WERI-Rb-1 (cell line): ENCODE measurements at regions not wholly inside any gene's neighbourhood (a gene's known extent, or its start where the extent isn't known, plus 50 kb on each side); places are given as distances from the start of the nearest gene placed in this dataset.

Experiments
- DNase-seq: peaks from one replicate; pipeline ENCODE4 v3.0.0-alpha.2; 2020
- H3K27ac ChIP-seq: fragments of 250-450 bp; sonication (Bioruptor Pico); 2 replicates; pipeline ENCODE4 v1.5.1; 2020; ENCODE audit warnings: mild to moderate bottlenecking, moderate library complexity
- H3K27me3 ChIP-seq: fragments of 250-450 bp; sonication (Bioruptor Pico); 2 replicates; pipeline ENCODE4 v1.5.1; 2021; ENCODE audit warnings: mild to moderate bottlenecking, low read depth, moderate library complexity; ENCODE audit not compliant: insufficient read depth, severe bottlenecking
- H3K36me3 ChIP-seq: fragments of 250-450 bp; sonication (Bioruptor Pico); 2 replicates; pipeline ENCODE4 v1.5.1; 2020; ENCODE audit warnings: mild to moderate bottlenecking, moderate library complexity
- H3K4me3 ChIP-seq: 2 replicates; pipeline ENCODE4 v1.5.1; 2011; ENCODE audit warnings: low read depth, mild to moderate bottlenecking, control low read depth, low read length
- H3K9me3 ChIP-seq: fragments of 250-450 bp; sonication (Bioruptor Pico); 2 replicates; pipeline ENCODE4 v1.5.1; 2021; ENCODE audit warnings: mild to moderate bottlenecking, moderate library complexity; ENCODE audit not compliant: severe bottlenecking
- TF ChIP-seq, protein P1 (sequence below): IDR thresholded peaks from 2 replicates; pipeline ENCODE4 v1.5.1; 2011; ENCODE audit warnings: low read depth, mild to moderate bottlenecking, control low read depth, inconsistent platforms, low read length

DNA sequence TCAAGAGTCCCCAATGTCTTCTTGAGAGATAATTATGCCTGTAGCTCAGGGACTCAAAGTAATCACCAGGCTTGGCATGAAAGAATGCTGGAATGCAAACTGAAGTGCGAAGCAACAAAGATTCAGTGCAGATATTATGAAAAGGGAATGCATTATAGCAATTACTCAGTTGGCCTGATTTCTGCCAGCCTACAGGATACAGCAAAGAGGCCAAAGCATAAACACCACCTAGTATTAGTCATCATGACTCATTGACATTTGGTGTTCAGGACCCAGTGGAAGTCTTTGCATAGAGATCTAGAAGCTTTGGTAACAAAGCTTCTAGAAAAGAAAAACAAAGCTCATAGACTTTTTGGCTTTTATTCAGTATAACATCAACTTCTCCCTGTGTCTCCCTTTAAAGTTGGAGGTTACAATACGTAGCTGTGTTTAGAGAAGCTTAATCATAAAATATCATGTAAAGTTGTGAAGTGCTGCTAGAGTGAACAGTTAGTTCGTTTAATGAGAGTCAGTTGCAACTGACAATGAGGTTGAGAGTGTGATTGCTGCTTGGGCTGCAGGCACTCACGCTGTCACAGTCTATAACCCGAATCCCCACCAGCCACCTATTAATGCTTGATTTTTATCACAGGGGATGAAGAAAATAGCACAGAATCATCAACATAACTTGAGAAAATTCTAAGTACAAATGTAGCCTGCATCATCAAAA, 932.7 kb downstream of the TFAP2A start:
- Histone ChIP-seq H3K4me3 (no peak overlapping the region), H3K9me3 (no peaks in the 10 kb centered on the region), H3K36me3 (no peaks in the 10 kb centered on the region), H3K27me3 (no peaks in the 10 kb centered on the region), H3K27ac (no peak overlapping the region)
- DNase-seq: no peak
- TF ChIP-seq, protein P1, sequence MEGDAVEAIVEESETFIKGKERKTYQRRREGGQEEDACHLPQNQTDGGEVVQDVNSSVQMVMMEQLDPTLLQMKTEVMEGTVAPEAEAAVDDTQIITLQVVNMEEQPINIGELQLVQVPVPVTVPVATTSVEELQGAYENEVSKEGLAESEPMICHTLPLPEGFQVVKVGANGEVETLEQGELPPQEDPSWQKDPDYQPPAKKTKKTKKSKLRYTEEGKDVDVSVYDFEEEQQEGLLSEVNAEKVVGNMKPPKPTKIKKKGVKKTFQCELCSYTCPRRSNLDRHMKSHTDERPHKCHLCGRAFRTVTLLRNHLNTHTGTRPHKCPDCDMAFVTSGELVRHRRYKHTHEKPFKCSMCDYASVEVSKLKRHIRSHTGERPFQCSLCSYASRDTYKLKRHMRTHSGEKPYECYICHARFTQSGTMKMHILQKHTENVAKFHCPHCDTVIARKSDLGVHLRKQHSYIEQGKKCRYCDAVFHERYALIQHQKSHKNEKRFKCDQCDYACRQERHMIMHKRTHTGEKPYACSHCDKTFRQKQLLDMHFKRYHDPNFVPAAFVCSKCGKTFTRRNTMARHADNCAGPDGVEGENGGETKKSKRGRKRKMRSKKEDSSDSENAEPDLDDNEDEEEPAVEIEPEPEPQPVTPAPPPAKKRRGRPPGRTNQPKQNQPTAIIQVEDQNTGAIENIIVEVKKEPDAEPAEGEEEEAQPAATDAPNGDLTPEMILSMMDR: no peak

GRCh38 chr6:9481292-9482029, 933.4 kb downstream of the TFAP2A start:
- no peak overlapping the region for H3K4me3 ChIP-seq
- no peak for DNase-seq
- no peaks in the 10 kb centered on the region for H3K27me3 ChIP-seq
- no peaks in the 10 kb centered on the region for H3K9me3 ChIP-seq
- no peak overlapping the region for H3K27ac ChIP-seq
- TF ChIP-seq, protein P1: no peak
- H3K36me3 ChIP-seq: no peaks in the 10 kb centered on the region

DNA sequence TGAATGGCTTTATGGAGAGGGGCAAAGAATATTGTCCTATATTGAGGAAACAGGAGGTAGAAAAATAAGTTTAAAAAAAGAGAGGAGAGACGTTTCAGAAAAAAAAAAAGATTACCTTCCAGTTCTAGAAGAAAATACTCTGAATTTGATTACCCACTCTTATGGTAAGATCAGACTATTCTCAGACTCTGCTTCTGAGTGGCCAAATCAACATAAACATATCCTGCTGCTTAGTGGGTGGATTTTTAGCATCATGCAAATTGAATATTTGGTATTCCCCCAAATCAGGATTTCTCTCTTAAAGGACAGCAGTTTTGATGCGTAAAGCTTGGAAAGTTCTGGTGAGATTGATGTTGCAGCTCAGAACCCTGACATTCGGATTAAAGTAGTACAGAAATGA, 946.6 kb downstream of the TFAP2A start:
- no peaks in the 10 kb centered on the region for H3K27me3 ChIP-seq
- TF ChIP-seq, protein P1: no peak
- no peak for DNase-seq
- no peak overlapping the region for H3K4me3 ChIP-seq
- no peaks in the 10 kb centered on the region for H3K9me3 ChIP-seq
- H3K27ac ChIP-seq: no peak overlapping the region
- H3K36me3 ChIP-seq: no peaks in the 10 kb centered on the region

DNA sequence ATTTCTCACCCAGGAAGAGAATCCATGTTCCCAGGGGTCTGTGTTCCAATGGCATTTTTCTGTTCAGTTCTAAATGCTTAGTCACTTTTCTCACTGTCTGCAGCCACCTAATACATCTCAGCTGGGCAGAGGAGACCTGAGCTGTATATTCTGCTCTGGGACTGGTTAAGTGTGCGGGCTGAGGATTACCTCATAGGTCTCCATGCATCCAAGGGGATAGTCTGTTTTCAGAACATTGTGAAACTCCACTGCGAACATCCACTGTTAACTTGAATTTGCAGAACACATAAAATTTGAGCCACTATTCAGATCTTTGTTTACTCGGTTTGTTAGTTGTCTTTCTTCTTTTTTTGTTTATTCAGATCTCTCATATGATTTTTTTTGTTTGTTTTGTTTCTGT, 947.1 kb downstream of the TFAP2A start:
- H3K4me3 ChIP-seq: no peak overlapping the region
- no peaks in the 10 kb centered on the region for H3K27me3 ChIP-seq
- H3K36me3 ChIP-seq: no peaks in the 10 kb centered on the region
- no peak overlapping the region for H3K27ac ChIP-seq
- no peaks in the 10 kb centered on the region for H3K9me3 ChIP-seq
- DNase-seq: no peak
- TF ChIP-seq, protein P1: no peak

- Histone ChIP-seq H3K27me3 (no peaks in the 10 kb centered on the region), H3K9me3 (no peaks in the 10 kb centered on the region), H3K36me3 (no peaks in the 10 kb centered on the region), H3K4me3 (no peak overlapping the region), H3K27ac (no peak overlapping the region)
- TF ChIP-seq, protein P1: no peak
- no peak for DNase-seq
These were observed 950.3 kb downstream of the TFAP2A start for GRCh38 chr6:9464583-9464982.
